ENCODE measurements at regions not wholly inside any gene's neighbourhood (a gene's known extent, or its start where the extent isn't known, plus 50 kb on each side); places are given as distances from the start of the nearest gene placed in this dataset.

DNA sequence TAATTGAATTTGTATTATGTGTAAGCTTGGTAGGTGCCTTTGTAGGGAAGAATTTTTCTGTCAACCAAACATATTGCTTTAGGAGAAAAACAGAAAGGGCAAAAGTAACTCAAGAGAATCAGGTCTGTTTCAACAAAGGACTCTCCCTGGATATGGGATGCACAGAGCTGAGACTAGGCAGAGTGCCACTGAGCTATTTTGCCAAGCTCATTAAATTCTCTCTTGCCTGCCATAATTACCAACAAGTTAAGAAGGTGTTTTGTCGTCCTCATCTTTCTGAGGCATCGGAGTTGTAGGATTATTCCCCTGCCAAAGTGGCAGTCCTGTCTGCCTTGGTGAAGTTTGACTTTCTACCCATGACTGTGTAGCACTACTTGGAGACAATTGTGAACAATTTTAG is 438.9 kb upstream of the SEL1L start:
- no peaks in the 10 kb centered on the region for H3K27me3 Mint-ChIP-seq (ENCODE audit: unreplicated experiment)
- no peaks in the 10 kb centered on the region for H3K36me3 Mint-ChIP-seq (ENCODE audit: unreplicated experiment)
- no peak overlapping the region for H3K27ac Mint-ChIP-seq (ENCODE audit: unreplicated experiment)
- DNase-seq (ENCODE audit: extremely low spot score, unreplicated experiment): no peak
- peaks cover 54% of the 10 kb centered on the region for H3K9me3 Mint-ChIP-seq (ENCODE audit: unreplicated experiment)
- no peaks in the 10 kb centered on the region for H3K4me1 Mint-ChIP-seq (ENCODE audit: unreplicated experiment)
- no peak overlapping the region for H3K4me3 Mint-ChIP-seq (ENCODE audit: unreplicated experiment)
- TF ChIP-seq, protein P1, sequence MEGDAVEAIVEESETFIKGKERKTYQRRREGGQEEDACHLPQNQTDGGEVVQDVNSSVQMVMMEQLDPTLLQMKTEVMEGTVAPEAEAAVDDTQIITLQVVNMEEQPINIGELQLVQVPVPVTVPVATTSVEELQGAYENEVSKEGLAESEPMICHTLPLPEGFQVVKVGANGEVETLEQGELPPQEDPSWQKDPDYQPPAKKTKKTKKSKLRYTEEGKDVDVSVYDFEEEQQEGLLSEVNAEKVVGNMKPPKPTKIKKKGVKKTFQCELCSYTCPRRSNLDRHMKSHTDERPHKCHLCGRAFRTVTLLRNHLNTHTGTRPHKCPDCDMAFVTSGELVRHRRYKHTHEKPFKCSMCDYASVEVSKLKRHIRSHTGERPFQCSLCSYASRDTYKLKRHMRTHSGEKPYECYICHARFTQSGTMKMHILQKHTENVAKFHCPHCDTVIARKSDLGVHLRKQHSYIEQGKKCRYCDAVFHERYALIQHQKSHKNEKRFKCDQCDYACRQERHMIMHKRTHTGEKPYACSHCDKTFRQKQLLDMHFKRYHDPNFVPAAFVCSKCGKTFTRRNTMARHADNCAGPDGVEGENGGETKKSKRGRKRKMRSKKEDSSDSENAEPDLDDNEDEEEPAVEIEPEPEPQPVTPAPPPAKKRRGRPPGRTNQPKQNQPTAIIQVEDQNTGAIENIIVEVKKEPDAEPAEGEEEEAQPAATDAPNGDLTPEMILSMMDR (IDR thresholded peaks at IDR 0.05): no peak

DNA sequence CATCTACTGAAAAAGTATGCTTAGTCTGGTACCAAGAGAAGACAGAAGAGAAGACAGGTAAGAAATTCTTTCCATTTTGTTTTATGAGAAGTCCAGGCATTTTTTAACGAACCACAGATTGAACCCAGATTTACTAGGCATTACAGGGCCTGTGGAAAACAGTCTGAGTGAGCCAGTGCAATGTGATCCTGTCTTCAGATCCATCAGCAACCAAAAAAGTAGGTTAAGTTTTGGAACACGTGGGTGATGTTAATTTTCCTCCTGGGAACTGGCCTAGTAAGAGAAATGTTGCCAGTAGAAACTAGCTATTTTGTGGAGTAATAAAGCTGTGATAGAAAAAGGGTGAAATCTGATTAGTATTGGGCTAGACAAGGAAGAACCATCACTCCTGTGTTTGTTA is 440.9 kb upstream of the SEL1L start:
- H3K9me3 Mint-ChIP-seq (ENCODE audit: unreplicated experiment): peaks cover 45% of the 10 kb centered on the region
- H3K36me3 Mint-ChIP-seq (ENCODE audit: unreplicated experiment): no peaks in the 10 kb centered on the region
- H3K4me3 Mint-ChIP-seq (ENCODE audit: unreplicated experiment): no peak overlapping the region
- TF ChIP-seq, protein P1 (IDR thresholded peaks at IDR 0.05): no peak
- no peak for DNase-seq (ENCODE audit: extremely low spot score, unreplicated experiment)
- H3K4me1 Mint-ChIP-seq (ENCODE audit: unreplicated experiment): no peaks in the 10 kb centered on the region
- no peaks in the 10 kb centered on the region for H3K27me3 Mint-ChIP-seq (ENCODE audit: unreplicated experiment)
- no peak overlapping the region for H3K27ac Mint-ChIP-seq (ENCODE audit: unreplicated experiment)

- no peak overlapping the region for H3K4me3 Mint-ChIP-seq (ENCODE audit: unreplicated experiment)
- H3K36me3 Mint-ChIP-seq (ENCODE audit: unreplicated experiment): no peaks in the 10 kb centered on the region
- H3K27me3 Mint-ChIP-seq (ENCODE audit: unreplicated experiment): no peaks in the 10 kb centered on the region
- no peaks in the 10 kb centered on the region for H3K4me1 Mint-ChIP-seq (ENCODE audit: unreplicated experiment)
- TF ChIP-seq, protein P1 (IDR thresholded peaks at IDR 0.05): no peak
- H3K9me3 Mint-ChIP-seq (ENCODE audit: unreplicated experiment): peaks cover 28% of the 10 kb centered on the region
- no peak for DNase-seq (ENCODE audit: extremely low spot score, unreplicated experiment)
- no peak overlapping the region for H3K27ac Mint-ChIP-seq (ENCODE audit: unreplicated experiment)
These were observed 447.1 kb upstream of the SEL1L start for GRCh38 chr14:81980601-81981306.

- Mint-ChIP-seq H3K27ac (ENCODE audit: unreplicated experiment) (no peak overlapping the region), H3K4me1 (ENCODE audit: unreplicated experiment) (no peaks in the 10 kb centered on the region), H3K4me3 (ENCODE audit: unreplicated experiment) (no peak overlapping the region), H3K27me3 (ENCODE audit: unreplicated experiment) (no peaks in the 10 kb centered on the region), H3K9me3 (ENCODE audit: unreplicated experiment) (peaks cover 28% of the 10 kb centered on the region), H3K36me3 (ENCODE audit: unreplicated experiment) (no peaks in the 10 kb centered on the region)
- no peak for DNase-seq (ENCODE audit: extremely low spot score, unreplicated experiment)
- TF ChIP-seq, protein P1 (IDR thresholded peaks at IDR 0.05): no peak
These were observed 447.6 kb upstream of the SEL1L start for GRCh38 chr14:81981307-81981675.

DNA sequence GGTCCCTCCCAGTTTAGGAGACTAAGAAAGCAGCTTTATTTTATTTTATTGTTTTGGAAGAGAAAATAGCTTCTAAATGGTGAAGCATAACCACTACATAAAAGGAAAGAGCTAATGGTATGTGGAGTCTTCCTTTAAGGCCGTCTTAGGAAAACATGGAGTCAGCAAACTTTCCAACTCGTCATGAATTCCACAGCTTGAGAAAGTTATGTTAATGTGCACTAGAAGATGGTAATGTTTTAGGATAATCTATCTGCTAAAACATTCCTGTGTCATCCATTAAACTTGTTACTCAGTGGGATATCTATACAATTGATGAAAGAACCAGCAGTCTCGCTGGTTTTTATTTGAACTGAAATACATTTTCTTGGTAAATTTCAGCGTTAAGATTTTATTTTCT is 448.4 kb upstream of the SEL1L start:
- H3K27me3 Mint-ChIP-seq (ENCODE audit: unreplicated experiment): no peaks in the 10 kb centered on the region
- TF ChIP-seq, protein P1 (IDR thresholded peaks at IDR 0.05): no peak
- DNase-seq (ENCODE audit: extremely low spot score, unreplicated experiment): no peak
- no peak overlapping the region for H3K27ac Mint-ChIP-seq (ENCODE audit: unreplicated experiment)
- H3K36me3 Mint-ChIP-seq (ENCODE audit: unreplicated experiment): no peaks in the 10 kb centered on the region
- peaks cover 22% of the 10 kb centered on the region for H3K9me3 Mint-ChIP-seq (ENCODE audit: unreplicated experiment)
- no peak overlapping the region for H3K4me3 Mint-ChIP-seq (ENCODE audit: unreplicated experiment)
- no peaks in the 10 kb centered on the region for H3K4me1 Mint-ChIP-seq (ENCODE audit: unreplicated experiment)

Data from osteocyte (in vitro differentiated cells).